ENCODE measurements at regions not wholly inside any gene's neighbourhood (a gene's known extent, or its start where the extent isn't known, plus 50 kb on each side); places are given as distances from the start of the nearest gene placed in this dataset.

DNA sequence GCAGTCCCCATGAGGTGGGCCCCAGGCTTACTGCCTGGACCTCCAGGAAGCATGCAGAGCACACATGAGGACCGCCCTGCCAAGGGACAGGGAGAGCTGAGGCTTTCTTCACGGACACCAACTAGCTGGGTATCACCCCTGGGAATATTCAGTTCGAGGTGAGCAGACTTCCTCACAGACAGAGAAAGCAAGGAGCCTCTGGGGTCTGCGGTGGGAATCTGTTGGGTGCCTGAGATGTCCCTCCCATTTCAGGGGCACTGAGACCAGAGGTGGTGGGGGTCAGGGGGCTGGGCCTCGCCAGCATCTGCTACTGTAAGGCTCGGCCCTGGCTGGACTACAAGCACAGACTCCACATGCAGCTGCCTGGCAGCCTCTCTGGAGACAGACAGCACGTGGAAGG, 74.3 kb upstream of the SYNDIG1 start:
- WGBS (ENCODE audit: low lambda C conversion rate, missing lambda C conversion rate): 84% methylated on average over 7 of the region's 7 CpGs
- Histone ChIP-seq H3K4me3 (no peak overlapping the region), H3K36me3 (replicated peaks; ENCODE audit: insufficient read depth, low read depth) (no peaks in the 10 kb centered on the region), H3K79me2 (no peaks in the 10 kb centered on the region), H3K27me3 (peaks cover 12% of the 10 kb centered on the region), H4K20me1 (ENCODE audit: insufficient read depth, poor library complexity, severe bottlenecking) (no peaks in the 10 kb centered on the region), H3K4me2 (no peak overlapping the region), H3K4me1 (ENCODE audit: insufficient read depth) (no peaks in the 10 kb centered on the region), H3K9me3 (ENCODE audit: low read depth) (no peaks in the 10 kb centered on the region), H2AFZ (no peak overlapping the region), H3K27ac (no peak overlapping the region), H3K9me2 (replicated peaks; ENCODE audit: insufficient read depth) (no peaks in the 10 kb centered on the region)
- DNase-seq (ENCODE audit: low spot score): no peak
- TF ChIP-seq, protein P1, sequence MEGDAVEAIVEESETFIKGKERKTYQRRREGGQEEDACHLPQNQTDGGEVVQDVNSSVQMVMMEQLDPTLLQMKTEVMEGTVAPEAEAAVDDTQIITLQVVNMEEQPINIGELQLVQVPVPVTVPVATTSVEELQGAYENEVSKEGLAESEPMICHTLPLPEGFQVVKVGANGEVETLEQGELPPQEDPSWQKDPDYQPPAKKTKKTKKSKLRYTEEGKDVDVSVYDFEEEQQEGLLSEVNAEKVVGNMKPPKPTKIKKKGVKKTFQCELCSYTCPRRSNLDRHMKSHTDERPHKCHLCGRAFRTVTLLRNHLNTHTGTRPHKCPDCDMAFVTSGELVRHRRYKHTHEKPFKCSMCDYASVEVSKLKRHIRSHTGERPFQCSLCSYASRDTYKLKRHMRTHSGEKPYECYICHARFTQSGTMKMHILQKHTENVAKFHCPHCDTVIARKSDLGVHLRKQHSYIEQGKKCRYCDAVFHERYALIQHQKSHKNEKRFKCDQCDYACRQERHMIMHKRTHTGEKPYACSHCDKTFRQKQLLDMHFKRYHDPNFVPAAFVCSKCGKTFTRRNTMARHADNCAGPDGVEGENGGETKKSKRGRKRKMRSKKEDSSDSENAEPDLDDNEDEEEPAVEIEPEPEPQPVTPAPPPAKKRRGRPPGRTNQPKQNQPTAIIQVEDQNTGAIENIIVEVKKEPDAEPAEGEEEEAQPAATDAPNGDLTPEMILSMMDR (IDR thresholded peaks at IDR 0.05; ENCODE audit: poor library complexity): no peak
- no peak for TF ChIP-seq EZH2phosphoT487 (IDR thresholded peaks at IDR 0.05; ENCODE audit: low read depth, severe bottlenecking, unreplicated experiment)
- TF ChIP-seq EZH2 (IDR thresholded peaks at IDR 0.05; ENCODE audit: borderline replicate concordance): no peak

DNA sequence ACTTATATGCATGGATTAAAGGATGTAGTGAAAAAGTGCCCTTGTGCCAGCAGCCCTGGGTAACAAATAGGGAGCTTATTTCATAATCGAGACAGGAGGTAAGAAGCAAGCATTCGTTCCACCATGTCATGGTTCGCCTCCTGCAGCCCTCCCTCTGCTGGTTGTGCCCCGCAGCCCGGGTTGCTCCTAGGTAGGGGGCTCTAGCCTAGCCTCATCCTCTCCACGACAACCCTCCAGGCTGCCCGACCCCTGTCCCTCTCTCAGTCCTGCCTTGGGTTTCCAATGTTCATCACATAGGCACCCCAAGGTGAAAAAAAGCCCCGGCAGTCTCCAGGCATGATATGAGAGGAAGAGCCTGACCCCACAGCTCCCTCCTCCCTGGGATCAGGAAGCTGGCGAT, 75.5 kb upstream of the SYNDIG1 start:
- Histone ChIP-seq H3K27ac (no peak overlapping the region), H3K79me2 (no peaks in the 10 kb centered on the region), H4K20me1 (ENCODE audit: insufficient read depth, poor library complexity, severe bottlenecking) (no peaks in the 10 kb centered on the region), H3K9me2 (replicated peaks; ENCODE audit: insufficient read depth) (no peaks in the 10 kb centered on the region), H3K4me3 (no peak overlapping the region), H3K27me3 (peaks cover 12% of the 10 kb centered on the region), H3K4me1 (ENCODE audit: insufficient read depth) (no peaks in the 10 kb centered on the region), H3K9me3 (ENCODE audit: low read depth) (no peaks in the 10 kb centered on the region), H3K4me2 (no peak overlapping the region), H3K36me3 (replicated peaks; ENCODE audit: insufficient read depth, low read depth) (no peaks in the 10 kb centered on the region), H2AFZ (no peak overlapping the region)
- no peak for DNase-seq (ENCODE audit: low spot score)
- 85% methylated on average over 9 of the region's 9 CpGs for WGBS (ENCODE audit: low lambda C conversion rate, missing lambda C conversion rate)
- TF ChIP-seq EZH2 (IDR thresholded peaks at IDR 0.05; ENCODE audit: borderline replicate concordance): no peak
- TF ChIP-seq EZH2phosphoT487 (IDR thresholded peaks at IDR 0.05; ENCODE audit: low read depth, severe bottlenecking, unreplicated experiment): no peak
- TF ChIP-seq, protein P1 (IDR thresholded peaks at IDR 0.05; ENCODE audit: poor library complexity): no peak

DNA sequence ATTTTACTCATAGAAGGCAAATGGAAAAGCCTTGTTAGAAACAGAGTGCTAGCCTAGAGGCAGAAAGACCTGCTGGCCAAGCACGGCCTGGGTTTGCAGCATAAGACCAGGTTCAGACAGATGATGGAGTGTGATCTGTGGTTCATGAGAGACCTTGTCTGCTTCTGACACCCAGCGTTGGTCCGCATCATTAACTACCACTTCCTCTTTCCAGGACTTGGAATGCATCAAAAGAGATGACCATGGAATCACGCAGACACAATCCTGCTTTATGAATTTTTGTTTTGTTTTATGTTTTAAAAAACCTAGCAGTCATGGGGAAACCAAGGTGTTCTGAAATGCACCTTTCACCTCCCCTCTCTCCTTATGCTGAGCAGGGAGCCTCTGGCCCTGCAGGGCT, 76.8 kb upstream of the SYNDIG1 start:
- Histone ChIP-seq H3K4me3 (no peak overlapping the region), H2AFZ (no peak overlapping the region), H3K4me1 (ENCODE audit: insufficient read depth) (no peaks in the 10 kb centered on the region), H3K4me2 (no peak overlapping the region), H3K27me3 (peaks cover 12% of the 10 kb centered on the region), H4K20me1 (ENCODE audit: insufficient read depth, poor library complexity, severe bottlenecking) (no peaks in the 10 kb centered on the region), H3K36me3 (replicated peaks; ENCODE audit: insufficient read depth, low read depth) (no peaks in the 10 kb centered on the region), H3K9me2 (replicated peaks; ENCODE audit: insufficient read depth) (no peaks in the 10 kb centered on the region), H3K79me2 (no peaks in the 10 kb centered on the region), H3K27ac (no peak overlapping the region), H3K9me3 (ENCODE audit: low read depth) (no peaks in the 10 kb centered on the region)
- no peak for DNase-seq (ENCODE audit: low spot score)
- TF ChIP-seq, protein P1 (IDR thresholded peaks at IDR 0.05; ENCODE audit: poor library complexity): no peak
- TF ChIP-seq EZH2 (IDR thresholded peaks at IDR 0.05; ENCODE audit: borderline replicate concordance) (no peak), EZH2phosphoT487 (IDR thresholded peaks at IDR 0.05; ENCODE audit: low read depth, severe bottlenecking, unreplicated experiment) (no peak)
- WGBS (ENCODE audit: low lambda C conversion rate, missing lambda C conversion rate): 89% methylated on average over 4 of the region's 4 CpGs

DNA sequence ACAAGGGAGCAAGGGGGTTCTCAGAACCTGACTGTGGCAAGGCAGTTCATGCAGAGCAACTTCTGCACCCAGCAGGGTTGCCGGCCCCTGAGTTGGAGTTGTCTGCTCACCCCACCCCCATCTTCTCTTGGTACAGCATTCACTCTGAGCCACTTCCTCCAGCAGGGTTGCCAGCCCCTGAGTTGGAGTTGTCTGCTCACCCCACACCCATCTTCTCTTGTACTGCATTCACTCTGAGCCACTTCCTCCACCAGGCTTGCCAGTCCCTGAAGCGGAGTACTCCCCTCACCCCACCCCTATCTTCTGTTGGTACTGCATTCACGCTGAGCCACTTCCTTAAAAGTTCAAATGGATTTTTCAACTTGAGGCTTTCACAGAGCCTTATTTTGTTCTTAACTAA, 79.7 kb upstream of the SYNDIG1 start:
- no peaks in the 10 kb centered on the region for H4K20me1 ChIP-seq (ENCODE audit: insufficient read depth, poor library complexity, severe bottlenecking)
- DNase-seq (ENCODE audit: low spot score): no peak
- no peaks in the 10 kb centered on the region for H3K9me3 ChIP-seq (ENCODE audit: low read depth)
- no peaks in the 10 kb centered on the region for H3K9me2 ChIP-seq (replicated peaks; ENCODE audit: insufficient read depth)
- no peak overlapping the region for H3K27ac ChIP-seq
- H3K4me1 ChIP-seq (ENCODE audit: insufficient read depth): no peaks in the 10 kb centered on the region
- H3K79me2 ChIP-seq: no peaks in the 10 kb centered on the region
- 79% methylated on average over 3 of the region's 3 CpGs for WGBS (ENCODE audit: low lambda C conversion rate, missing lambda C conversion rate)
- peaks cover 12% of the 10 kb centered on the region for H3K27me3 ChIP-seq
- H2AFZ ChIP-seq: no peak overlapping the region
- TF ChIP-seq, protein P1 (IDR thresholded peaks at IDR 0.05; ENCODE audit: poor library complexity): no peak
- TF ChIP-seq EZH2phosphoT487 (IDR thresholded peaks at IDR 0.05; ENCODE audit: low read depth, severe bottlenecking, unreplicated experiment) (no peak), EZH2 (IDR thresholded peaks at IDR 0.05; ENCODE audit: borderline replicate concordance) (no peak)
- no peak overlapping the region for H3K4me2 ChIP-seq
- no peaks in the 10 kb centered on the region for H3K36me3 ChIP-seq (replicated peaks; ENCODE audit: insufficient read depth, low read depth)
- no peak overlapping the region for H3K4me3 ChIP-seq

All from hepatocyte (in vitro differentiated cells).